Immature natural killer cell (primary cell): ENCODE measurements at regions not wholly inside any gene's neighbourhood (a gene's known extent, or its start where the extent isn't known, plus 50 kb on each side); places are given as distances from the start of the nearest gene placed in this dataset.

ENCODE experiments used
- DNase-seq, 3 donors: peaks; one replicate each; pipeline ENCODE4 v3.0.0; 2022; ENCODE audit warnings: mixed read lengths in 1 of 3
- H3K27ac Mint-ChIP-seq, 6 donors: one replicate each; pipeline ENCODE4 v1.8.0; 2020; ENCODE audit warnings: mixed read lengths in 6 of 6, mild to moderate bottlenecking in 5 of 6, inconsistent platforms in 4 of 6, moderate library complexity in 3 of 6
- H3K27me3 Mint-ChIP-seq, 3 donors: one replicate each; pipeline ENCODE4 v1.8.0; 2020 to 2021; ENCODE audit warnings: low read depth in 3 of 3, mild to moderate bottlenecking in 3 of 3, mixed read lengths in 3 of 3, moderate library complexity in 3 of 3, inconsistent platforms in 1 of 3
- H3K36me3 Mint-ChIP-seq, 3 donors: one replicate each; pipeline ENCODE4 v1.8.0; 2020; ENCODE audit warnings: mixed read lengths in 3 of 3, inconsistent platforms in 2 of 3, mild to moderate bottlenecking in 2 of 3
- H3K4me1 Mint-ChIP-seq, 2 donors: one replicate each; pipeline ENCODE4 v1.8.0; 2020; ENCODE audit warnings: inconsistent platforms in 2 of 2, mild to moderate bottlenecking in 2 of 2, mixed read lengths in 2 of 2, moderate library complexity in 1 of 2
- H3K4me3 Mint-ChIP-seq, 5 donors: one replicate each; pipeline ENCODE4 v1.8.0; 2020; ENCODE audit warnings: mild to moderate bottlenecking in 5 of 5, mixed read lengths in 5 of 5, inconsistent platforms in 3 of 5, moderate library complexity in 3 of 5
- H3K9me3 Mint-ChIP-seq, 6 donors: one replicate each; pipeline ENCODE4 v1.8.0; 2020; ENCODE audit warnings: mild to moderate bottlenecking in 6 of 6, mixed read lengths in 6 of 6, inconsistent platforms in 4 of 6, moderate library complexity in 3 of 6

- Mint-ChIP-seq H3K27ac (no peak overlapping the region), H3K27me3 (peaks cover 0 to 1% (median 0%) of the 10 kb centered on the region in 3 donors), H3K4me1 (no peaks in the 10 kb centered on the region), H3K4me3 (no peak overlapping the region), H3K9me3 (peaks cover 0 to 6% (median under 1%) of the 10 kb centered on the region in 6 donors), H3K36me3 (no peaks in the 10 kb centered on the region)
- DNase-seq, result no peak
Measured at GRCh38 chr10:111504376-111504775, 427.5 kb downstream of the ADRA2A start.

- Mint-ChIP-seq H3K4me1 (no peaks in the 10 kb centered on the region), H3K36me3 (no peaks in the 10 kb centered on the region), H3K4me3 (no peak overlapping the region), H3K9me3 (peaks cover 0 to 6% (median 0%) of the 10 kb centered on the region in 6 donors), H3K27ac (no peak overlapping the region), H3K27me3 (no peaks in the 10 kb centered on the region)
- DNase-seq, result no peak
Measured at GRCh38 chr10:111506266-111507034, 429.6 kb downstream of the ADRA2A start.

GRCh38 chr10:111511751-111512150, 434.9 kb downstream of the ADRA2A start:
- peaks cover 0 to 3% (median 0%) of the 10 kb centered on the region in 6 donors for H3K9me3 Mint-ChIP-seq
- H3K4me3 Mint-ChIP-seq, result no peak overlapping the region
- H3K27ac Mint-ChIP-seq, result no peak overlapping the region
- H3K27me3 Mint-ChIP-seq, result peaks cover 0 to 3% (median 2%) of the 10 kb centered on the region in 3 donors
- H3K36me3 Mint-ChIP-seq, result no peaks in the 10 kb centered on the region
- no peak for DNase-seq
- H3K4me1 Mint-ChIP-seq, result no peaks in the 10 kb centered on the region

DNA sequence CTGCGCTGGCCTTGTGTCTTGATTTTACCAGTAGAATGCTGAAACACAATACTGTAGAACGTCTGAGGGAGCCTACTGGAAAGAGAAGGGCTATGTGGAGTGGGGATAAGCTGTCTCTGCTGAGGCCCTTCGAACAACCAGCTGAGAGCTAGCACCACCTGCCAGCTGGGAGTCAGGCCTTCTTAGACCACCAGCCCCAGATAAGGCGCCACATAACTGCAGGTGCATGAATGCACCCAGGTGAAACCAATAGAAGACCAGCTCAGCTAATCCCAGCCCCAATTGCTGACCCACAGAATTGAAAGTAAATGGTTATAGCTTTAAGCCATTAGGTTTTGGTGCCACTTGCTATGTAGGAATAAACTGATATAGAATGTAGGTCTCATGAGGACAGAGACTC, 438.4 kb downstream of the ADRA2A start:
- Mint-ChIP-seq H3K27me3 (peaks cover 2 to 5% (median 2%) of the 10 kb centered on the region in 3 donors), H3K27ac (no peak overlapping the region), H3K9me3 (peaks cover 0 to 3% (median 0%) of the 10 kb centered on the region in 6 donors), H3K4me1 (no peaks in the 10 kb centered on the region), H3K36me3 (no peaks in the 10 kb centered on the region), H3K4me3 (no peak overlapping the region)
- DNase-seq, result no peak

DNA sequence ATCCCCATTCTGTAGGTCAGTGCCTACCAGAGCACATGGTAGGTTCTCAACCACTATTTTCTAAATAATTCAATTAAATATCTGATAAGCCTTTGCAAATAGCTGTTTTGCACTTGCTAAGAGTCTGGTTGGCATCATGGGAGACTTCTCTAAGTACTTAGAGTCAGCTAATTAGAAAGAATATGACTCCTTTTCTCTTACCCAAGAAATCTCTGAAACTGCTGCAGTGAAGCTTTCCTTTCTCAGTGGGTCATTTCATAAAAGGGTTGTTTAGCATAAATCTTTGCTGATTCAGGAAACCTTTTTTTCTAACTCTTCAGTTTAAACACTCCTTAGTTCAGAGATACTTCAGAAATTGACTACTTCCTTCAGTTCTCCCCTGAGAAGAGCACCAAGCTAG, 438.9 kb downstream of the ADRA2A start:
- Mint-ChIP-seq H3K36me3 (no peaks in the 10 kb centered on the region), H3K4me1 (no peaks in the 10 kb centered on the region), H3K9me3 (peaks cover 0 to 3% (median 0%) of the 10 kb centered on the region in 6 donors), H3K4me3 (no peak overlapping the region), H3K27me3 (peaks cover 2 to 6% (median 5%) of the 10 kb centered on the region in 3 donors), H3K27ac (no peak overlapping the region)
- DNase-seq, result no peak

- Mint-ChIP-seq H3K9me3 (peaks cover 0 to 4% (median 0%) of the 10 kb centered on the region in 6 donors), H3K36me3 (no peaks in the 10 kb centered on the region), H3K27ac (no peak overlapping the region), H3K27me3 (peaks cover 2 to 7% (median 5%) of the 10 kb centered on the region in 3 donors), H3K4me3 (no peak overlapping the region), H3K4me1 (no peaks in the 10 kb centered on the region)
- DNase-seq, result no peak
Measured at GRCh38 chr10:111516144-111516543, 439.3 kb downstream of the ADRA2A start.

DNA sequence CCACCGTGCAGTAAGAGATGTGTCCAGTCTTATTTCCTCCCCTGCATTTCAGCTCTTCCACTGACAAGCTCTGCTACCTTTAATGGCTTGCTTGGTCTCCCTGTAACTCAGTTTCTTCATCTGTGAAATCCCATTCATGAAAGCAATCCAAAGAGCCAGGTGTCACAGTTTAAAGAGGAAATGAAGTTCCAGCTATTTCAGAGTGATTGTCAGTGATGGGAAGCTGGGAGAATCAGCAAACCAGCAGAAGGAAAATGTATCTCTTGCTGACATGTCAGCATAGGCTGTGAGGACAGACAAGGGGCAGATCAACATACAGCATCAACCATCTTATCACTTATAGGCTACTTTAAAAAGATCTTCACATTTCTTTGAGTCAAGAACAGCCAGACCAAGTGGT, 445.3 kb downstream of the ADRA2A start:
- Mint-ChIP-seq H3K4me3 (no peak overlapping the region), H3K4me1 (no peaks in the 10 kb centered on the region), H3K27me3 (peaks cover 0 to 9% (median 2%) of the 10 kb centered on the region in 3 donors), H3K9me3 (peaks cover 0 to 1% (median 0%) of the 10 kb centered on the region in 6 donors), H3K27ac (no peak overlapping the region), H3K36me3 (no peaks in the 10 kb centered on the region)
- no peak for DNase-seq

DNA sequence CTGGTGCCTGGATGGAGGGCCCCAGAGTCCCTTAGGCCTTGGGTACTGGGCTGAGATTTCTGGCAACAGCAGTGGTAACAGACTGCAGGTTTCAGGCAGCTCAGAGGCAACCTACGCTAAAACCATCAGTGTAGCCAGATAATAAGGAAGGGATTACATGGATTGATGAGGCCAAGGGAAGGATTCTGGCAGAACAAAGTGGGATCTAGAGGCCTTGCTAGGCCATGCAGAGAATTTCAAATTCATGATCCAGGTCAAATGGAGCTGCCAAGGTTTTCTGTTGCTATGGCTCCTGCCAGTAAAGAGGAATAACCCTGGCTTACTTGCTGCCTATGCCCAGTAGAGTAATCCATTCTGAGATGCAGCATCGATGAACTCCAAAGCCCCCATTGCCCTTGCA, 445.7 kb downstream of the ADRA2A start:
- no peaks in the 10 kb centered on the region for H3K4me1 Mint-ChIP-seq
- no peak overlapping the region for H3K27ac Mint-ChIP-seq
- no peaks in the 10 kb centered on the region for H3K36me3 Mint-ChIP-seq
- H3K4me3 Mint-ChIP-seq, result no peak overlapping the region
- peaks cover 0 to 9% (median 2%) of the 10 kb centered on the region in 3 donors for H3K27me3 Mint-ChIP-seq
- DNase-seq, result no peak
- peaks cover 0 to 1% (median 0%) of the 10 kb centered on the region in 6 donors for H3K9me3 Mint-ChIP-seq

DNA sequence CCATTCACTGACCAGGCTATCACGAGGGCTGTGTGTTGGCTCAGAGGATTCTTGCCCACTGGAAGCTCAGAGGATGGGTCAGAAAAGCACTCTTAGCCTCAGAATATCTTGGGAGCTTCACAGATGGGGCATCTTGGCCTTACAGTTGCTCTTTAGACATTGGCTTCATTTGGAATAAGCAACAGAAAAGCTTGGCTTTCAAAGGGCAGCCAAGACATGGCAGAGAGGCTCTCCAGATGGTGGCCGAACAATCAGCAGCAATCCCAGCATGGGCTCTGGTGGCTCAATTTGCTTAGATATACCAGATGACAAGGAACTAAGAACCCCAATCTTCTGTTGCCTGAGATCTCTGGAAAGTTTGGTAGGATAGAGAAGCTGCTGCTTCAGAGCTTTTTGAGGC, 446.2 kb downstream of the ADRA2A start:
- Mint-ChIP-seq H3K4me3 (no peak overlapping the region), H3K27me3 (peaks cover 0 to 9% (median 2%) of the 10 kb centered on the region in 3 donors), H3K36me3 (no peaks in the 10 kb centered on the region), H3K27ac (no peak overlapping the region), H3K9me3 (peaks cover 0 to 1% (median 0%) of the 10 kb centered on the region in 6 donors), H3K4me1 (no peaks in the 10 kb centered on the region)
- DNase-seq, result no peak

- no peak overlapping the region for H3K4me3 Mint-ChIP-seq
- H3K9me3 Mint-ChIP-seq, result peaks cover 0 to 1% (median 0%) of the 10 kb centered on the region in 6 donors
- H3K27me3 Mint-ChIP-seq, result peaks cover 2 to 11% (median 2%) of the 10 kb centered on the region in 3 donors
- DNase-seq, result no peak
- H3K4me1 Mint-ChIP-seq, result no peaks in the 10 kb centered on the region
- H3K36me3 Mint-ChIP-seq, result no peaks in the 10 kb centered on the region
- no peak overlapping the region for H3K27ac Mint-ChIP-seq
Measured at GRCh38 chr10:111524134-111524533, 447.3 kb downstream of the ADRA2A start.

- Mint-ChIP-seq H3K27me3 (peaks cover 0 to 5% (median 2%) of the 10 kb centered on the region in 3 donors), H3K4me1 (no peaks in the 10 kb centered on the region)
Measured at GRCh38 chr10:111525696-111526095, 448.9 kb downstream of the ADRA2A start.

GRCh38 chr10:111531690-111532089, 454.9 kb downstream of the ADRA2A start:
- no peak overlapping the region for H3K4me3 Mint-ChIP-seq
- no peak for DNase-seq
- no peak overlapping the region for H3K27ac Mint-ChIP-seq

More at GRCh38 chr10:111525696-111526095, 448.9 kb downstream of the ADRA2A start:
- Mint-ChIP-seq H3K27ac (no peak overlapping the region), H3K36me3 (no peaks in the 10 kb centered on the region), H3K9me3 (peaks cover 0 to under 1% (median 0%) of the 10 kb centered on the region in 6 donors), H3K4me3 (no peak overlapping the region)
- DNase-seq, result no peak

GRCh38 chr10:111532139-111532538, 455.3 kb downstream of the ADRA2A start:
- no peaks in the 10 kb centered on the region for H3K36me3 Mint-ChIP-seq
- no peak overlapping the region for H3K27ac Mint-ChIP-seq
- H3K9me3 Mint-ChIP-seq, result peaks cover 0 to 1% (median 0%) of the 10 kb centered on the region in 6 donors

More at GRCh38 chr10:111531690-111532089, 454.9 kb downstream of the ADRA2A start:
- peaks cover 0 to 1% (median 0%) of the 10 kb centered on the region in 6 donors for H3K9me3 Mint-ChIP-seq
- H3K36me3 Mint-ChIP-seq, result no peaks in the 10 kb centered on the region
- H3K4me1 Mint-ChIP-seq, result no peaks in the 10 kb centered on the region
- H3K27me3 Mint-ChIP-seq, result peaks cover 0 to 3% (median 2%) of the 10 kb centered on the region in 3 donors

DNA sequence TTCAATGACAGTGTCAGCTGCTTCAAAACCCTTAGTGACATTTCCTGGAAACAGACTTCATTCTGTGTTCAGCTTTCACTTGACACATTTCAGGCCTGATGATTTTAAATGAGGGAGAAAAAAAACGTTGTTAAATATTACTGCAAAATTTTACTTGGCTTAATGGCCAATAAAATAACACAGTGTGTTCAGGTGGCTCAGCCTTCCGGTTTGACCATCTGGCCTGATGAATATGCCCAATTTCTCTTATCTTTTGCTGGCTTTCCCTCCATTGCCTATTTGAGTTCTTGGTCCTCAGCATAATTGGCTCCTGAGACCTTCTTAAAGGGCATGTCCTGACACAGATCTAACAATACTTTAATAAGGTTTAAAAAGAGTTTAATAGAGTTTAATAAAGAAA, 462.4 kb downstream of the ADRA2A start:
- H3K36me3 Mint-ChIP-seq, result no peaks in the 10 kb centered on the region
- no peak overlapping the region for H3K27ac Mint-ChIP-seq
- H3K9me3 Mint-ChIP-seq, result peaks cover 0 to 1% (median 0%) of the 10 kb centered on the region in 6 donors
- H3K4me3 Mint-ChIP-seq, result no peak overlapping the region
- DNase-seq, result no peak
- no peaks in the 10 kb centered on the region for H3K4me1 Mint-ChIP-seq
- peaks cover 0 to 2% (median 0%) of the 10 kb centered on the region in 3 donors for H3K27me3 Mint-ChIP-seq

More at GRCh38 chr10:111532139-111532538, 455.3 kb downstream of the ADRA2A start:
- peaks cover 0 to 3% (median 2%) of the 10 kb centered on the region in 3 donors for H3K27me3 Mint-ChIP-seq
- DNase-seq, result no peak
- no peak overlapping the region for H3K4me3 Mint-ChIP-seq
- H3K4me1 Mint-ChIP-seq, result no peaks in the 10 kb centered on the region
